Endodermal cell (in vitro differentiated cells): ENCODE measurements at regions not wholly inside any gene's neighbourhood (a gene's known extent, or its start where the extent isn't known, plus 50 kb on each side); places are given as distances from the start of the nearest gene placed in this dataset.

Experiments used
- DNase-seq: peaks from one replicate; pipeline ENCODE4 v3.0.0-alpha.2; 2017
- H3K27ac ChIP-seq: 2 replicates; pipeline ENCODE4 v1.5.1; 2013; ENCODE audit warnings: mild to moderate bottlenecking, low read depth, low read length, moderate library complexity
- H3K27me3 ChIP-seq: 2 replicates; pipeline ENCODE4 v1.6.1; 2013; ENCODE audit warnings: mild to moderate bottlenecking, low read length, moderate library complexity; ENCODE audit not compliant: insufficient read depth, control insufficient read depth, poor library complexity, severe bottlenecking
- H3K36me3 ChIP-seq: 2 replicates; pipeline ENCODE4 v1.7.0; 2013; ENCODE audit warnings: mild to moderate bottlenecking, low read length, moderate library complexity; ENCODE audit not compliant: control insufficient read depth, insufficient read depth
- H3K4me1 ChIP-seq: one replicate; pipeline ENCODE4 v1.7.0; 2013; ENCODE audit warnings: low read length; ENCODE audit not compliant: control insufficient read depth, insufficient read depth
- H3K4me3 ChIP-seq: 2 replicates; pipeline ENCODE4 v1.5.1; 2013; ENCODE audit warnings: mild to moderate bottlenecking, low read length, moderate library complexity
- H3K9ac ChIP-seq: 2 replicates; pipeline ENCODE4 v1.6.1; 2013; ENCODE audit warnings: mild to moderate bottlenecking, low read length, moderate library complexity; ENCODE audit not compliant: poor library complexity, severe bottlenecking; ENCODE audit errors: extremely low read depth
- H3K9me3 ChIP-seq: 2 replicates; pipeline ENCODE4 v1.6.1; 2013; ENCODE audit warnings: mild to moderate bottlenecking, low read length, moderate library complexity; ENCODE audit not compliant: control insufficient read depth
- H3K27ac Mint-ChIP-seq: 2 replicates; pipeline ENCODE4 v1.8.0; 2020; ENCODE audit warnings: mixed read lengths
- H3K27me3 Mint-ChIP-seq: 2 replicates; pipeline ENCODE4 v1.8.0; 2021; ENCODE audit warnings: mild to moderate bottlenecking, mixed read lengths; ENCODE audit not compliant: insufficient read depth
- H3K36me3 Mint-ChIP-seq: 2 replicates; pipeline ENCODE4 v1.8.0; 2020; ENCODE audit warnings: low read depth, mixed read lengths
- H3K4me1 Mint-ChIP-seq: 2 replicates; pipeline ENCODE4 v1.8.0; 2020; ENCODE audit warnings: mixed read lengths
- H3K4me3 Mint-ChIP-seq: 2 replicates; pipeline ENCODE4 v1.8.0; 2020; ENCODE audit warnings: mild to moderate bottlenecking, moderate library complexity, mixed read lengths
- H3K9me3 Mint-ChIP-seq: 2 replicates; pipeline ENCODE4 v1.8.0; 2020; ENCODE audit warnings: mild to moderate bottlenecking, mixed read lengths
- CTCF ChIP-seq: fragments of 200-600 bp; sonication (generic); conservative IDR thresholded peaks from 2 replicates; pipeline ENCODE4 v1.5.0; 2021; ENCODE audit warnings: antibody characterized with exemption, mild to moderate bottlenecking
- WGBS, 2 experiments: methylation state at CpG; one replicate each; pipeline versions ENCODE4 v1.1.5 to v1.1.7; 2013; ENCODE audit warnings: missing lambda C conversion rate in 2 of 2, mixed read lengths in 1 of 2; ENCODE audit not compliant: insufficient coverage in 1 of 2, insufficient read length in 1 of 2; 5-methylcytosine and 5-hydroxymethylcytosine counted together

- DNase-seq, result no peak
- H3K4me3 ChIP-seq, result no peak overlapping the region
- 87% methylated on average over 8 to 13 of the region's 13 CpGs for WGBS, 2 experiments
- no peak overlapping the region for H3K4me3 Mint-ChIP-seq
- no peak overlapping the region for H3K27ac ChIP-seq
- no peaks in the 10 kb centered on the region for H3K4me1 ChIP-seq
- H3K27me3 Mint-ChIP-seq, result peaks cover 2% of the 10 kb centered on the region
- no peaks in the 10 kb centered on the region for H3K4me1 Mint-ChIP-seq
- H3K9me3 Mint-ChIP-seq, result no peaks in the 10 kb centered on the region
- H3K36me3 Mint-ChIP-seq, result no peaks in the 10 kb centered on the region
- no peaks in the 10 kb centered on the region for H3K9me3 ChIP-seq
- no peak overlapping the region for H3K27ac Mint-ChIP-seq
- H3K9ac ChIP-seq, result no peak overlapping the region
- no peaks in the 10 kb centered on the region for H3K27me3 ChIP-seq
- H3K36me3 ChIP-seq, result no peaks in the 10 kb centered on the region
- TF ChIP-seq CTCF, result no peak
Measured at GRCh38 chr19:30167976-30168635, 204.1 kb upstream of the ZNF536 start.

- H3K27ac Mint-ChIP-seq, result no peak overlapping the region
- no peak overlapping the region for H3K4me3 Mint-ChIP-seq
- 93 to 94% methylated on average over 2 to 5 of the region's 5 CpGs for WGBS, 2 experiments
- Histone ChIP-seq H3K36me3 (no peaks in the 10 kb centered on the region), H3K27ac (no peak overlapping the region), H3K4me1 (no peaks in the 10 kb centered on the region), H3K9ac (no peak overlapping the region), H3K4me3 (no peak overlapping the region), H3K27me3 (no peaks in the 10 kb centered on the region), H3K9me3 (no peaks in the 10 kb centered on the region)
- no peaks in the 10 kb centered on the region for H3K9me3 Mint-ChIP-seq
- DNase-seq, result no peak
- no peak for TF ChIP-seq CTCF
- peaks cover 2% of the 10 kb centered on the region for H3K27me3 Mint-ChIP-seq
- no peaks in the 10 kb centered on the region for H3K36me3 Mint-ChIP-seq
- H3K4me1 Mint-ChIP-seq, result no peaks in the 10 kb centered on the region
Measured at GRCh38 chr19:30168760-30169159, 203.4 kb upstream of the ZNF536 start.

- Mint-ChIP-seq H3K4me3 (no peak overlapping the region), H3K9me3 (no peaks in the 10 kb centered on the region), H3K4me1 (no peaks in the 10 kb centered on the region), H3K27me3 (peaks cover 2% of the 10 kb centered on the region), H3K36me3 (no peaks in the 10 kb centered on the region), H3K27ac (no peak overlapping the region)
- WGBS, 2 experiments, result 92 to 100% methylated on average over 6 to 9 of the region's 9 CpGs
- H3K27ac ChIP-seq, result no peak overlapping the region
- H3K4me3 ChIP-seq, result no peak overlapping the region
- DNase-seq, result no peak
- no peaks in the 10 kb centered on the region for H3K4me1 ChIP-seq
- no peaks in the 10 kb centered on the region for H3K9me3 ChIP-seq
- no peak for TF ChIP-seq CTCF
- H3K9ac ChIP-seq, result no peak overlapping the region
- no peaks in the 10 kb centered on the region for H3K36me3 ChIP-seq
- no peaks in the 10 kb centered on the region for H3K27me3 ChIP-seq
Measured at GRCh38 chr19:30169196-30169900, 202.8 kb upstream of the ZNF536 start.
